ENCODE measurements at regions not wholly inside any gene's neighbourhood (a gene's known extent, or its start where the extent isn't known, plus 50 kb on each side); places are given as distances from the start of the nearest gene placed in this dataset.

DNA sequence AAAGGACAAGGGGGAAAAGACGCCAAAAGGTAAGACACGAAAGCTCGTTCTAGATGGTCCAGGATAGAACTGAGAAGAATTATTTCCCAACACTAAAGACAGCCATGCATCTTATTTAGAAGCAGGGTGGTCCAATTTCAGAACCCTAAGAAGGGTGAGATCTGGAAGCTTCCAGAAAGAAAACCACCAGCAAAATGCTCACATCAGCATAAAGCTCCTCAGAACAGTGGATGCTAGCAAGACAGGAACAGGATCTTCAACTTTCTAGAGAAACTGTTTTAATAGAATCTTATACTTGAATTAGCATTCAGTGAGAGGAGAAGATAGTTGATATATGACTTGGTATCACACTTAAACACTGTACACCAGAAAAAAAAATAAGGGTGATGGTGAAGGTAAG, 101.5 kb downstream of the ZFP64 start:
- TF ChIP-seq CTCF (IDR thresholded peaks at IDR 0.05) (no peak), POLR2A (IDR thresholded peaks at IDR 0.05) (no peak), EP300 (IDR thresholded peaks at IDR 0.05) (no peak)

All from tibial nerve (tissue), 4 donors.